ENCODE measurements at regions not wholly inside any gene's neighbourhood (a gene's known extent, or its start where the extent isn't known, plus 50 kb on each side); places are given as distances from the start of the nearest gene placed in this dataset.

- no peak for TF ChIP-seq CREB5 (CRISPR knock-in tag; IDR thresholded peaks at IDR 0.05; ENCODE audit: low read depth)
- TF ChIP-seq ZNF565 (CRISPR knock-in tag; conservative IDR thresholded peaks at IDR 0.05; ENCODE audit: low read depth) = no peak
- no peak for TF ChIP-seq PATZ1 (CRISPR knock-in tag; IDR thresholded peaks at IDR 0.05; ENCODE audit: borderline replicate concordance)
- no peak for TF ChIP-seq TSHZ2 (CRISPR knock-in tag; IDR thresholded peaks at IDR 0.05)
- no peak for TF ChIP-seq ARNTL (CRISPR knock-in tag; IDR thresholded peaks at IDR 0.05; ENCODE audit: borderline replicate concordance, low read depth)
- no peak for TF ChIP-seq POU6F1 (CRISPR knock-in tag; IDR thresholded peaks at IDR 0.05; ENCODE audit: borderline replicate concordance, low read depth)
- no peak for TF ChIP-seq ZFP3 (CRISPR knock-in tag; IDR thresholded peaks at IDR 0.05)
- TF ChIP-seq ZFP30 (CRISPR knock-in tag; IDR thresholded peaks at IDR 0.05) = no peak
- TF ChIP-seq RARB (CRISPR knock-in tag; IDR thresholded peaks at IDR 0.05) = no peak
- no peak for TF ChIP-seq ZNF8 (CRISPR knock-in tag; IDR thresholded peaks at IDR 0.05)
- TF ChIP-seq ISL1 (CRISPR knock-in tag; IDR thresholded peaks at IDR 0.05) = no peak
- TF ChIP-seq OSR1 (CRISPR knock-in tag; IDR thresholded peaks at IDR 0.05) = no peak
- no peak for TF ChIP-seq TCF4 (CRISPR knock-in tag; IDR thresholded peaks at IDR 0.05; ENCODE audit: borderline replicate concordance)
- TF ChIP-seq BACH2 (CRISPR knock-in tag; IDR thresholded peaks at IDR 0.05; ENCODE audit: borderline replicate concordance) = no peak
- no peak for TF ChIP-seq ZNF70 (CRISPR knock-in tag; IDR thresholded peaks at IDR 0.05)
- ATAC-seq = no peak
Observed at GRCh38 chr10:8462565-8462964, 408.1 kb downstream of the GATA3 start.

GRCh38 chr10:8463853-8464252, 409.4 kb downstream of the GATA3 start:
- no peak for ATAC-seq
- TF ChIP-seq ZNF565 (CRISPR knock-in tag; conservative IDR thresholded peaks at IDR 0.05; ENCODE audit: low read depth) (no peak), POU6F1 (CRISPR knock-in tag; IDR thresholded peaks at IDR 0.05; ENCODE audit: borderline replicate concordance, low read depth) (no peak), ZFP3 (CRISPR knock-in tag; IDR thresholded peaks at IDR 0.05) (no peak), OSR1 (CRISPR knock-in tag; IDR thresholded peaks at IDR 0.05) (no peak), ZC3H10 (CRISPR knock-in tag; IDR thresholded peaks at IDR 0.05) (no peak), ZNF70 (CRISPR knock-in tag; IDR thresholded peaks at IDR 0.05) (no peak), PATZ1 (CRISPR knock-in tag; IDR thresholded peaks at IDR 0.05; ENCODE audit: borderline replicate concordance) (no peak), TSHZ2 (CRISPR knock-in tag; IDR thresholded peaks at IDR 0.05) (no peak), PPARA (CRISPR knock-in tag; IDR thresholded peaks at IDR 0.05; ENCODE audit: borderline replicate concordance) (no peak), RARB (CRISPR knock-in tag; IDR thresholded peaks at IDR 0.05) (no peak), CSRNP3 (CRISPR knock-in tag; IDR thresholded peaks at IDR 0.05) (no peak), ARNTL (CRISPR knock-in tag; IDR thresholded peaks at IDR 0.05; ENCODE audit: borderline replicate concordance, low read depth) (no peak), BACH2 (CRISPR knock-in tag; IDR thresholded peaks at IDR 0.05; ENCODE audit: borderline replicate concordance) (no peak), TOX (CRISPR knock-in tag; IDR thresholded peaks at IDR 0.05; ENCODE audit: borderline replicate concordance) (no peak), SNAI2 (CRISPR knock-in tag; IDR thresholded peaks at IDR 0.05) (no peak), ESRRG (CRISPR knock-in tag; IDR thresholded peaks at IDR 0.05) (no peak), CREB5 (CRISPR knock-in tag; IDR thresholded peaks at IDR 0.05; ENCODE audit: low read depth) (no peak), TCF4 (CRISPR knock-in tag; IDR thresholded peaks at IDR 0.05; ENCODE audit: borderline replicate concordance) (no peak)
